CD14-positive monocyte (primary cell): ENCODE measurements at regions not wholly inside any gene's neighbourhood (a gene's known extent, or its start where the extent isn't known, plus 50 kb on each side); places are given as distances from the start of the nearest gene placed in this dataset.
"Not testable (repeated sequence)": the region's sequence is repeated elsewhere in the genome, so short reads cannot be mapped to it uniquely, and the experiment has no call there.

Source experiments
- DNase-seq, 3 donors: peaks; one replicate each; pipeline ENCODE4 v3.0.0-alpha.2; 2011 to 2022
- H2AFZ ChIP-seq: 2 replicates; pipeline ENCODE4 v1.6.0; 2012; ENCODE audit warnings: mild to moderate bottlenecking, low read depth, low read length, inconsistent platforms; ENCODE audit not compliant: insufficient read depth, poor library complexity, severe bottlenecking
- H3K27ac ChIP-seq, 2 donors: 1 replicate in 1 of 2; 2 replicates in 1 of 2; pipeline ENCODE4 v1.5.1; 2012 to 2013; ENCODE audit warnings: low read length in 2 of 2, control low read depth in 1 of 2, inconsistent platforms in 1 of 2, low read depth in 1 of 2, mild to moderate bottlenecking in 1 of 2
- H3K27me3 ChIP-seq, 2 donors: one replicate each; pipeline versions ENCODE4 v1.6.0 to v1.6.1; 2011 to 2013; ENCODE audit warnings: low read length in 2 of 2; ENCODE audit not compliant: control insufficient read depth in 2 of 2, insufficient read depth in 2 of 2
- H3K36me3 ChIP-seq, 2 donors: replicated peaks in 1 of 2; 1 replicate in 1 of 2; 2 replicates in 1 of 2; pipeline versions ENCODE4 v1.5.1 to v1.6.1; 2012 to 2013; ENCODE audit warnings: low read length in 2 of 2, control low read depth in 1 of 2, inconsistent platforms in 1 of 2, mild to moderate bottlenecking in 1 of 2; ENCODE audit not compliant: insufficient read depth in 2 of 2, control insufficient read depth in 1 of 2
- H3K4me1 ChIP-seq, 2 donors: 1 replicate in 1 of 2; 2 replicates in 1 of 2; pipeline versions ENCODE4 v1.5.1 to v1.6.1; 2012 to 2013; ENCODE audit warnings: low read length in 2 of 2, control low read depth in 1 of 2, inconsistent platforms in 1 of 2, mild to moderate bottlenecking in 1 of 2, moderate library complexity in 1 of 2; ENCODE audit not compliant: insufficient read depth in 2 of 2, control insufficient read depth in 1 of 2
- H3K4me2 ChIP-seq: replicated peaks from 2 replicates; pipeline ENCODE3; 2012; ENCODE audit warnings: low read length, moderate library complexity, mild to moderate bottlenecking; ENCODE audit not compliant: poor library complexity, severe bottlenecking; ENCODE audit errors: extremely low read depth
- H3K4me3 ChIP-seq, 3 experiments: fragments of 200-600 bp in 1 of 3; sonication (generic) in 1 of 3; replicated peaks in 1 of 3; 1 replicate in 2 of 3; 2 replicates in 1 of 3; pipeline ENCODE4 v1.5.1; 2011 to 2013; ENCODE audit warnings: low read length in 3 of 3, mild to moderate bottlenecking in 3 of 3, control low read depth in 2 of 3, low read depth in 2 of 3, inconsistent platforms in 1 of 3, moderate library complexity in 1 of 3
- H3K79me2 ChIP-seq: 2 replicates; pipeline ENCODE4 v1.6.0; 2012; ENCODE audit warnings: mild to moderate bottlenecking, control low read depth, inconsistent platforms, low read length, moderate library complexity; ENCODE audit not compliant: insufficient read depth
- H3K9ac ChIP-seq: 2 replicates; pipeline ENCODE4 v1.6.0; 2017; ENCODE audit warnings: low read length, mild to moderate bottlenecking; ENCODE audit not compliant: insufficient read depth, poor library complexity, severe bottlenecking
- H3K9me3 ChIP-seq, 2 donors: replicated peaks in 1 of 2; 1 replicate in 1 of 2; 2 replicates in 1 of 2; pipeline versions ENCODE4 v1.5.1 to v1.6.1; 2012 to 2013; ENCODE audit warnings: low read length in 2 of 2, control low read depth in 1 of 2; ENCODE audit not compliant: control insufficient read depth in 1 of 2, insufficient read depth in 1 of 2
- H4K20me1 ChIP-seq: 2 replicates; pipeline ENCODE4 v1.6.0; 2012; ENCODE audit warnings: mild to moderate bottlenecking, low read length, control low read depth, moderate library complexity; ENCODE audit not compliant: insufficient read depth
- H3K27ac Mint-ChIP-seq, 7 donors: one replicate each; pipeline ENCODE4 v1.8.0; 2020; ENCODE audit warnings: mild to moderate bottlenecking in 7 of 7, mixed read lengths in 7 of 7, moderate library complexity in 6 of 7, inconsistent platforms in 2 of 7
- H3K27me3 Mint-ChIP-seq, 3 donors: one replicate each; pipeline ENCODE4 v1.8.0; 2021 to 2022; ENCODE audit warnings: low read depth in 3 of 3, mild to moderate bottlenecking in 3 of 3, mixed read lengths in 3 of 3, moderate library complexity in 3 of 3, inconsistent platforms in 1 of 3
- H3K36me3 Mint-ChIP-seq, 2 donors: one replicate each; pipeline ENCODE4 v1.8.0; 2020; ENCODE audit warnings: mixed read lengths in 2 of 2, inconsistent platforms in 1 of 2, mild to moderate bottlenecking in 1 of 2
- H3K4me1 Mint-ChIP-seq: one replicate; pipeline ENCODE4 v1.8.0; 2020; ENCODE audit warnings: mild to moderate bottlenecking, mixed read lengths
- H3K4me3 Mint-ChIP-seq, 2 donors: one replicate each; pipeline ENCODE4 v1.8.0; 2020; ENCODE audit warnings: mild to moderate bottlenecking in 2 of 2, mixed read lengths in 2 of 2, moderate library complexity in 1 of 2
- H3K9me3 Mint-ChIP-seq, 7 donors: one replicate each; pipeline ENCODE4 v1.8.0; 2020 to 2022; ENCODE audit warnings: mixed read lengths in 7 of 7, mild to moderate bottlenecking in 6 of 7, moderate library complexity in 6 of 7, inconsistent platforms in 2 of 7
- CTCF ChIP-seq: fragments of 200-600 bp; IDR thresholded peaks from one replicate; pipeline ENCODE4 v1.8.0; 2022; ENCODE audit warnings: antibody characterized with exemption, mild to moderate bottlenecking
- WGBS: methylation state at CpG from one replicate; pipeline ENCODE4 v1.1.5; 2013; ENCODE audit warnings: missing lambda C conversion rate; ENCODE audit not compliant: insufficient coverage; 5-methylcytosine and 5-hydroxymethylcytosine counted together
- intact Hi-C, 2 donors: fragments of 100-400 bp; cut with micrococcal nuclease; formaldehyde crosslinking; loops; one replicate each; pipeline versions ENCODE4 v1.15.0 to v1.15.1; 2023

- H3K36me3 ChIP-seq = no peaks in the 10 kb centered on the region
- no peak overlapping the region for H3K4me3 ChIP-seq
- no peaks in the 10 kb centered on the region for H3K36me3 Mint-ChIP-seq
- DNase-seq = no peak
- H3K27ac Mint-ChIP-seq = no peak overlapping the region
- H3K9me3 ChIP-seq = no peaks in the 10 kb centered on the region
- no peaks in the 10 kb centered on the region for H3K4me1 ChIP-seq
- no peaks in the 10 kb centered on the region for H3K27me3 ChIP-seq
- H3K27me3 Mint-ChIP-seq = peaks cover 1 to 12% (median 10%) of the 10 kb centered on the region in 3 donors
- no peaks in the 10 kb centered on the region for H4K20me1 ChIP-seq
- no peaks in the 10 kb centered on the region for H3K4me1 Mint-ChIP-seq
- H2AFZ ChIP-seq = no peak overlapping the region
- H3K9ac ChIP-seq = no peak overlapping the region
- intact Hi-C loops = no loop called here
- H3K4me3 Mint-ChIP-seq = no peak overlapping the region
- WGBS = 89% methylated on average over 13 of the region's 14 CpGs
- TF ChIP-seq CTCF = no peak
- H3K9me3 Mint-ChIP-seq = peaks cover 0 to 12% (median 2%) of the 10 kb centered on the region in 7 donors
- H3K4me2 ChIP-seq = no peak overlapping the region
- no peaks in the 10 kb centered on the region for H3K79me2 ChIP-seq
- H3K27ac ChIP-seq = no peak overlapping the region
These were observed 79.9 kb downstream of the TFAP2C start for GRCh38 chr20:56708991-56709390.

- Histone ChIP-seq H2AFZ (no peak overlapping the region), H4K20me1 (no peaks in the 10 kb centered on the region), H3K79me2 (no peaks in the 10 kb centered on the region), H3K9ac (no peak overlapping the region), H3K27ac (no peak overlapping the region), H3K27me3 (no peaks in the 10 kb centered on the region), H3K4me3 (no peak overlapping the region), H3K4me1 (no peaks in the 10 kb centered on the region), H3K4me2 (no peak overlapping the region), H3K9me3 (no peaks in the 10 kb centered on the region), H3K36me3 (no peaks in the 10 kb centered on the region)
- Mint-ChIP-seq H3K27ac (peak overlapping the region in 1 of 7 donors; percentile 20), H3K27me3 (peaks cover 1 to 17% (median 10%) of the 10 kb centered on the region in 3 donors), H3K4me1 (no peaks in the 10 kb centered on the region), H3K4me3 (no peak overlapping the region), H3K36me3 (no peaks in the 10 kb centered on the region), H3K9me3 (peaks cover 0 to 11% (median 2%) of the 10 kb centered on the region in 7 donors)
- TF ChIP-seq CTCF = no peak
- intact Hi-C loops = no loop called here
- DNase-seq = no peak
- WGBS = 100% methylated on average over 4 of the region's 11 CpGs
These were observed 81.0 kb downstream of the TFAP2C start for GRCh38 chr20:56710125-56710524.

GRCh38 chr20:56710577-56710976 lies 81.5 kb downstream of the TFAP2C start:
- intact Hi-C loops, H3K79me2 ChIP-seq, H3K4me1 ChIP-seq, H3K4me3 Mint-ChIP-seq, H3K4me3 ChIP-seq, H3K27ac ChIP-seq, H4K20me1 ChIP-seq, H2AFZ ChIP-seq, H3K27ac Mint-ChIP-seq, H3K27me3 ChIP-seq, H3K9me3 Mint-ChIP-seq, H3K9ac ChIP-seq, H3K4me2 ChIP-seq, H3K4me1 Mint-ChIP-seq, DNase-seq, H3K9me3 ChIP-seq, H3K36me3 Mint-ChIP-seq, H3K36me3 ChIP-seq: not testable (repeated sequence)
- peaks cover 3 to 19% (median 10%) of the 10 kb centered on the region in 3 donors for H3K27me3 Mint-ChIP-seq
- WGBS = 47% methylated on average over 2 of the region's 2 CpGs
